ENCODE measurements at regions not wholly inside any gene's neighbourhood (a gene's known extent, or its start where the extent isn't known, plus 50 kb on each side); places are given as distances from the start of the nearest gene placed in this dataset.
"Not testable (repeated sequence)": the region's sequence is repeated elsewhere in the genome, so short reads cannot be mapped to it uniquely, and the experiment has no call there.

DNA sequence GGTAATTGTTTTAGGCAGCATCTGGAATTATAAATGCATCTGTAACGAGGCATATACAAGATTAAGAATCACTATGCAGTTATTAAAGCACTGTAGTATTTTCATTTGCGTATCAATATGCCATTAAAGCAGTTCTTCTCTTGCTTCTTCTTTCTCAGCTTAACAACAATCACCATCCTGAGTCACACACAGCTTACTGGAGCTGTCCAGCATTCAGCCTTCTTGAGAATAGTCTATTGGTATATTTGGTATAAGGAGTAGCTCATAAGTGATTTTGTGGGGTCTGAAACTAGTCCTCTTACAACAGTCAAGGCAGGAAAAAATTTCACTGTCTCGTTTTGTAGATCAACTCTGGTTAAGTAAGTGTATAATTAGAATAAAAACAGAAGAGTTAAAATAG lies 523.0 kb upstream of the FOXG1 start:
- H3K27ac ChIP-seq (ENCODE audit: low read depth), result no peak overlapping the region
- 48% methylated on average over 3 of the region's 3 CpGs for WGBS
- no peak for DNase-seq (ENCODE audit: extremely low spot score)
- no peak overlapping the region for H3K4me3 ChIP-seq (ENCODE audit: low read depth, low read length)
- no peaks in the 10 kb centered on the region for H3K36me3 ChIP-seq (ENCODE audit: insufficient read depth)
- no peaks in the 10 kb centered on the region for H3K4me1 ChIP-seq (ENCODE audit: insufficient read depth)

DNA sequence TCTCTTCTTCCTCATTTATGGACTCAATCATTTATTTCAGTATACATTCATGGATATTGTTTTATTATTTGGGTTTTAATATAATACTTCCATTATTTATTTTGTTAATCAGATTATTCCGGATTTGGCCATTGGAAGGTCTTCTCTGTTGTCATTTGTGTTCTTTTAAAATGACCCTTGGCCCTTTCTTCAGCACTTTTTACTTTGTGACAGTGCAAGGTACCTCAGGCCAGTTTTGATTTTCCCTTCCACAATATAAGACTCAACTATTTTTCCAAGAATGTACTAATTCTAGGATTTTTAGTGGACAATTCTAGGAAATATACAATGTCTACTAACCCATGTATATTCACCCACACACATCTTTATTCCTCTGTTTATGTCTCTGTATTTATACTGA lies 521.4 kb upstream of the FOXG1 start:
- no peak for DNase-seq (ENCODE audit: extremely low spot score)
- no peaks in the 10 kb centered on the region for H3K36me3 ChIP-seq (ENCODE audit: insufficient read depth)
- 22% methylated on average over 1 of the region's 1 CpG for WGBS
- no peak overlapping the region for H3K4me3 ChIP-seq (ENCODE audit: low read depth, low read length)
- no peaks in the 10 kb centered on the region for H3K4me1 ChIP-seq (ENCODE audit: insufficient read depth)
- no peak overlapping the region for H3K27ac ChIP-seq (ENCODE audit: low read depth)

DNA sequence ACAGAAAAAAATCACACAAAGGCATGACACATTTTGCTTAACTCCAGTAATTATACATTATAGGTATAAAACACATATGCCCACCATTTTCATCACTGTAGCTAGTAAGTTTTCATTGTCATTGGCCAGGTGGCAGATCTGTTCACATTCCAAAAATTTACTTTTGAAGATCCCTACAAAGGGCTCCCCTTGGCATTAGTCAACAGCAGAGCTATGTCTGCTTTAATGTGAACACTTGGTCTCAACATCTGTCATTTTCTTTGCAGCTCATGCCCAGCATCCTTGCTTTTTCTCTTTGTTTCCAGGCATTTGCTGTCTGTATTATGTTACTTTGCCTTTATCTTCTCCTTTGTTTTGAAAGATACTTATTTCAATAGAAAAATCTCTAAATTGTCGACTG lies 519.1 kb upstream of the FOXG1 start:
- Histone ChIP-seq H3K36me3 (ENCODE audit: insufficient read depth) (no peaks in the 10 kb centered on the region), H3K4me1 (ENCODE audit: insufficient read depth) (no peaks in the 10 kb centered on the region), H3K27ac (ENCODE audit: low read depth) (no peak overlapping the region), H3K4me3 (ENCODE audit: low read depth, low read length) (no peak overlapping the region)
- 63% methylated on average over 1 of the region's 1 CpG for WGBS
- no peak for DNase-seq (ENCODE audit: extremely low spot score)

GRCh38 chr14:28252124-28252523 lies 514.5 kb upstream of the FOXG1 start:
- H3K4me3 ChIP-seq (ENCODE audit: low read depth, low read length); H3K4me1 ChIP-seq (ENCODE audit: insufficient read depth); DNase-seq (ENCODE audit: extremely low spot score); H3K36me3 ChIP-seq (ENCODE audit: insufficient read depth); H3K27ac ChIP-seq (ENCODE audit: low read depth): not testable (repeated sequence)
- WGBS, result 86% methylated on average over 3 of the region's 3 CpGs

GRCh38 chr14:28254768-28255167 lies 511.8 kb upstream of the FOXG1 start:
- no peaks in the 10 kb centered on the region for H3K36me3 ChIP-seq (ENCODE audit: insufficient read depth)
- H3K27ac ChIP-seq (ENCODE audit: low read depth), result no peak overlapping the region
- DNase-seq (ENCODE audit: extremely low spot score), result no peak
- H3K4me1 ChIP-seq (ENCODE audit: insufficient read depth), result no peaks in the 10 kb centered on the region
- WGBS, result 64% methylated on average over 1 of the region's 1 CpG
- no peak overlapping the region for H3K4me3 ChIP-seq (ENCODE audit: low read depth, low read length)

DNA sequence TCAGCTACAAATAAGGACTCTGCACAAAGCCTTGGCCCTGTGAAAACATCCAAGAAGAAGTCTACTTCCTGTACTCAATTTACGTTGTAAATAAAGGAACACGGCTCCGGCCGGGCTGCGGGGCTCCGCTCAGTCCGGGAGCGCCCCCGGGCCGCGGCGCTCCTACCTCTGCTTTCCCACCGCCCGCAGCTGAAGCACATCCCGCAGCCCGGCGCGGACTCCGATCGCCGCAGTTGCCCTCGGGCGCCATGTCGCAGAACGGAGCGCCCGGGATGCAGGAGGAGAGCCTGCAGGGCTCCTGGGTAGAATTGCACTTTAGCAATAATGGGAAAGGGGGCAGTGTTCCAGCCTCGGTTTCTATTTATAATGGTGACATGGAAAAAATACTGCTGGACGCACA lies 502.3 kb upstream of the FOXG1 start:
- H3K4me1 ChIP-seq (ENCODE audit: insufficient read depth), result no peaks in the 10 kb centered on the region
- WGBS, result 55% methylated on average over 29 of the region's 29 CpGs
- no peaks in the 10 kb centered on the region for H3K36me3 ChIP-seq (ENCODE audit: insufficient read depth)
- no peak overlapping the region for H3K4me3 ChIP-seq (ENCODE audit: low read depth, low read length)
- DNase-seq (ENCODE audit: extremely low spot score), result no peak
- no peak overlapping the region for H3K27ac ChIP-seq (ENCODE audit: low read depth)

- H3K27ac ChIP-seq (ENCODE audit: low read depth), result no peak overlapping the region
- no peaks in the 10 kb centered on the region for H3K36me3 ChIP-seq (ENCODE audit: insufficient read depth)
- 73% methylated on average over 1 of the region's 1 CpG for WGBS
- no peak overlapping the region for H3K4me3 ChIP-seq (ENCODE audit: low read depth, low read length)
- H3K4me1 ChIP-seq (ENCODE audit: insufficient read depth), result no peaks in the 10 kb centered on the region
- no peak for DNase-seq (ENCODE audit: extremely low spot score)
These were observed 494.3 kb upstream of the FOXG1 start for GRCh38 chr14:28272270-28272669.

DNA sequence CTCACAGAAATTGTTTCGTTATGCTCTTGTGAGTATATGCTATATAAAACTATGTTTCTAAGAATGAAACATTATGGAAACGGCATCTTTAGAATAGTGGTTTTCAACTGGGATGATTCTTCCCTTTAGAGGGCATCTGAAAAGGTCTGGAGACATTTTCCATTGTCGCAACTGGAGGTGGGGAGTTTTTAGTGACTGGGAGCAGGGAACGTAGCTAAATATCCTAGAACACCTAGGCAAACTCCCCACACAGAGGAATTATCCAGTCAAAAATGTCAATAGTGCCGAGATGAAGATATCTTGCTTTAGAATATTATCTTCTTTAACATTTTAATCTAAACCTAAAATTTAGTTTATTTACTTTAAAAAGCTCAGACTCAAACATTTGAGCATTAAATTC lies 486.1 kb upstream of the FOXG1 start:
- Histone ChIP-seq H3K36me3 (ENCODE audit: insufficient read depth) (no peaks in the 10 kb centered on the region), H3K27ac (ENCODE audit: low read depth) (no peak overlapping the region), H3K4me1 (ENCODE audit: insufficient read depth) (no peaks in the 10 kb centered on the region), H3K4me3 (ENCODE audit: low read depth, low read length) (no peak overlapping the region)
- 76% methylated on average over 5 of the region's 5 CpGs for WGBS
- no peak for DNase-seq (ENCODE audit: extremely low spot score)

- no peaks in the 10 kb centered on the region for H3K36me3 ChIP-seq (ENCODE audit: insufficient read depth)
- H3K4me1 ChIP-seq (ENCODE audit: insufficient read depth), result no peaks in the 10 kb centered on the region
- H3K27ac ChIP-seq (ENCODE audit: low read depth), result no peak overlapping the region
- H3K4me3 ChIP-seq (ENCODE audit: low read depth, low read length), result no peak overlapping the region
- WGBS, result 95% methylated on average over 2 of the region's 2 CpGs
- DNase-seq (ENCODE audit: extremely low spot score), result no peak
These were observed 485.5 kb upstream of the FOXG1 start for GRCh38 chr14:28280997-28281598.

GRCh38 chr14:28284546-28285300 lies 481.9 kb upstream of the FOXG1 start:
- H3K27ac ChIP-seq (ENCODE audit: low read depth), result no peak overlapping the region
- H3K4me1 ChIP-seq (ENCODE audit: insufficient read depth), result no peaks in the 10 kb centered on the region
- no peak for DNase-seq (ENCODE audit: extremely low spot score)
- H3K4me3 ChIP-seq (ENCODE audit: low read depth, low read length), result no peak overlapping the region
- no peaks in the 10 kb centered on the region for H3K36me3 ChIP-seq (ENCODE audit: insufficient read depth)
- WGBS, result 69% methylated on average over 6 of the region's 6 CpGs

DNA sequence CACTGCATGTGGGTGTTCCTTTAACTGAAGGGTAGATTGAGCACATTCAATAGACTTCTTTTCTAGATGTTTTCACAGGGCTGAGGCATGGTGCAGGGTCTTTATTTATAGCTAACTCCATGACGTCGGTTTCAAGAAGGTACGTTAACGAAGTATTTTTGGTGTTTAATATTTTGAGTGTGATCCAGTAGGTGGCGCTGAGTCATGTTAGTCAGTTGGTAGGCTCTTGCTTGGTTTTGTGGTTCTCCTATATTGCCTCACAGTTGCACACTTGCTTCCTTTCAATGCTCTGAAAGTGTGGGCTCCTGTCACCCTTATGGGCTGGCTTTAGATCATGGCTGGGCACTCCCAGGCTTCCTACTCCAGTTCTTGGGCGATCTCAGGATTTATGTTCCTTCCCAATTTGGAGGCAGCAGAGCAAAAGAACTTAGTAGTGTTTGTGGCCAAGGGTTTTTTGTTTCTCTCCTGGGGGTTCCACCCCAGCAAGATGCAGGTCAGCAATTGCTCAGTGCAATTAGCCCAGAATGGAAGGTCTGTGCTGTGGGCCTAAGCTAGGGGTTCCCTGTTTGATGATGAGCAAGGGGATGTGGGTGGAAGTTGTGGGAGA lies 471.6 kb upstream of the FOXG1 start:
- Histone ChIP-seq H3K27ac (ENCODE audit: low read depth) (no peak overlapping the region), H3K36me3 (ENCODE audit: insufficient read depth) (no peaks in the 10 kb centered on the region), H3K4me3 (ENCODE audit: low read depth, low read length) (no peak overlapping the region), H3K4me1 (ENCODE audit: insufficient read depth) (no peaks in the 10 kb centered on the region)
- no peak for DNase-seq (ENCODE audit: extremely low spot score)
- WGBS, result 48% methylated on average over 6 of the region's 6 CpGs

DNA sequence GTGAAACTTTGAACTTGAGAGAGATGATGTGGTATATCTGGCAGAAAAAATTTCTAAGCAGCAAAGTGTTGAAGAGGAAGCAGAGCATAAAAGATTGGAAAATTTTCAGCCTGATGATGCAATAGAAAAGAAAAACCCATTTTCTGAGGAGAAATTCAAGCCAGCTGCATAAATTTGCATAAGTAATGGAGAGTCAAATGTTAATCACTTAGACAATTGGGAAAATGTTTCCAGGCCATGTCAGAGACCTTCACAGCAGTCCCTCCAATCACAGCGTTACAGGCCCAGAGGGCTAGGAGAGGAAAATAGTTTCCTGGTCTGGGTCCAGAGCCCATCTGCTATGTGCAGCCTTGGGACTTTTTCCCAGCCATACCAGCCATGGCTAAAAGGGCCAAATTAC lies 469.0 kb upstream of the FOXG1 start:
- no peak for DNase-seq (ENCODE audit: extremely low spot score)
- Histone ChIP-seq H3K4me3 (ENCODE audit: low read depth, low read length) (no peak overlapping the region), H3K27ac (ENCODE audit: low read depth) (no peak overlapping the region), H3K36me3 (ENCODE audit: insufficient read depth) (no peaks in the 10 kb centered on the region), H3K4me1 (ENCODE audit: insufficient read depth) (no peaks in the 10 kb centered on the region)
- WGBS, result 88% methylated on average over 1 of the region's 1 CpG

GRCh38 chr14:28298156-28298555 lies 468.4 kb upstream of the FOXG1 start:
- no peak overlapping the region for H3K27ac ChIP-seq (ENCODE audit: low read depth)
- no peaks in the 10 kb centered on the region for H3K4me1 ChIP-seq (ENCODE audit: insufficient read depth)
- no peak overlapping the region for H3K4me3 ChIP-seq (ENCODE audit: low read depth, low read length)
- H3K36me3 ChIP-seq (ENCODE audit: insufficient read depth), result no peaks in the 10 kb centered on the region
- 73% methylated on average over 3 of the region's 3 CpGs for WGBS
- DNase-seq (ENCODE audit: extremely low spot score), result no peak

DNA sequence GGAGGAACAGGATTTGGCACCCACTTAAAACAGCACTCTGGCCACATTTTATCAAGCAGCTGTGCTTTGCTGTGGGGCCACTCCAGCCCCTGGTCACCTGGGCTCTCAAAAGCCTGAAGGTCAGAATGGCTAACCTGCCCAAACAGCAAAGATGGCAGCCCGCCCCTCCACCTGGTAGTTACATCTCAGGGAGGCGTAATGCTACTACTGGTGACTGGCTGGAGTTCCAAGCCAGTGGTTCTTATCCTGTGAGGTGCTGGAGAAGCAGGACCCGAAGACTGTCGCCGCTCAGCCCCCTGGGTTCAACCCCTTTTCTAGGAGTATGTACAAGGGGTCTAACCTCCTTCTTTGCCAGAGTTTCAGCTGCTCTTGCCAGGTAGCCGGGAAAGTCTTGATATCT lies 467.4 kb upstream of the FOXG1 start:
- 89% methylated on average over 6 of the region's 6 CpGs for WGBS

More for the DNA sequence above, 467.4 kb upstream of the FOXG1 start:
- Histone ChIP-seq H3K36me3 (ENCODE audit: insufficient read depth) (no peaks in the 10 kb centered on the region), H3K27ac (ENCODE audit: low read depth) (no peak overlapping the region), H3K4me1 (ENCODE audit: insufficient read depth) (no peaks in the 10 kb centered on the region), H3K4me3 (ENCODE audit: low read depth, low read length) (no peak overlapping the region)
- DNase-seq (ENCODE audit: extremely low spot score), result no peak

All from urinary bladder (tissue), 3 donors.